ENCODE measurements at regions not wholly inside any gene's neighbourhood (a gene's known extent, or its start where the extent isn't known, plus 50 kb on each side); places are given as distances from the start of the nearest gene placed in this dataset.

DNA sequence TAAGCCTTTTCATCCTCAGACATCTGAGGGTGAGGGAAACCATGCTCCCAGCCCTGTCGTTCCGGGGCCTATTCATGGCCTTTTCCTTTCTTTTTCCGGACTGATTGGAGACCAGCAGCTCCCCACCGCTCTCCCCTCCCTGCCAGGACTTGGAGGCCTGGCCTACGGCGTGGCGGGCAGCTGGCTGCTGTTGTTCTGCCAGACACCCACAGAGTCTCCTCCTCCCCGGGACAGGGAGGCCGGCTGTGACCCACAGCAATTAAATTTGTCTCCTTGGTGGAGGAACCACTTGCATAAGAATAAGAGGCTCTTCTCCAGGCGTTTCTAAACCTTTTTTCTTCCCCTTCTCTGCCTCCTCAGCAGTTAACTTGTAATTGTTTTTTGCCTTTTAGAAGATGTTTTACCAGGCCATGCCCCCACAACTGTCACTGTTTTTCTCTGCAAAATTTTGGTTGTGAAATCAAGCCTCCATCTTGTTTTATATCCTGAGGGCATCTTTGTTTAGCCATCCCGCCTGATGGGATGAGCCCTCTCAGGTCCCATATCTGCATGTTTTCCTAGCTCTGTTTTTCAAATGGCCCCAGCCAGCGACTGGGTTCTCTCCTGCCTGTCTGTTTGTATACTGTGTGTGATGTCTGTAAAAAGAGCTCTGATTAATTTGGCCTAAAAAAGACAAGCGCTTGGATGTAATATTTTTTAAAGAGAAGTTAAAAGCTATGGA is 1060.0 kb upstream of the DDX18 start:
- TF ChIP-seq, protein P1, sequence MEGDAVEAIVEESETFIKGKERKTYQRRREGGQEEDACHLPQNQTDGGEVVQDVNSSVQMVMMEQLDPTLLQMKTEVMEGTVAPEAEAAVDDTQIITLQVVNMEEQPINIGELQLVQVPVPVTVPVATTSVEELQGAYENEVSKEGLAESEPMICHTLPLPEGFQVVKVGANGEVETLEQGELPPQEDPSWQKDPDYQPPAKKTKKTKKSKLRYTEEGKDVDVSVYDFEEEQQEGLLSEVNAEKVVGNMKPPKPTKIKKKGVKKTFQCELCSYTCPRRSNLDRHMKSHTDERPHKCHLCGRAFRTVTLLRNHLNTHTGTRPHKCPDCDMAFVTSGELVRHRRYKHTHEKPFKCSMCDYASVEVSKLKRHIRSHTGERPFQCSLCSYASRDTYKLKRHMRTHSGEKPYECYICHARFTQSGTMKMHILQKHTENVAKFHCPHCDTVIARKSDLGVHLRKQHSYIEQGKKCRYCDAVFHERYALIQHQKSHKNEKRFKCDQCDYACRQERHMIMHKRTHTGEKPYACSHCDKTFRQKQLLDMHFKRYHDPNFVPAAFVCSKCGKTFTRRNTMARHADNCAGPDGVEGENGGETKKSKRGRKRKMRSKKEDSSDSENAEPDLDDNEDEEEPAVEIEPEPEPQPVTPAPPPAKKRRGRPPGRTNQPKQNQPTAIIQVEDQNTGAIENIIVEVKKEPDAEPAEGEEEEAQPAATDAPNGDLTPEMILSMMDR (conservative IDR thresholded peaks at IDR 0.05; ENCODE audit: low read depth in 2 of 2) = no peak
- TF ChIP-seq REST (IDR thresholded peaks at IDR 0.05; ENCODE audit: unreplicated experiment) (no peak), POLR2AphosphoS5 (IDR thresholded peaks at IDR 0.05; ENCODE audit: low read depth) (no peak), JUNB (IDR thresholded peaks at IDR 0.05; ENCODE audit: unreplicated experiment) (no peak), EZH2 (IDR thresholded peaks at IDR 0.05; ENCODE audit: low read depth, unreplicated experiment) (no peak)
